GM10266 (cell line): ENCODE measurements at regions not wholly inside any gene's neighbourhood (a gene's known extent, or its start where the extent isn't known, plus 50 kb on each side); places are given as distances from the start of the nearest gene placed in this dataset.

Experiments used
- DNase-seq: peaks from one replicate; pipeline ENCODE4 v3.0.0; 2012; ENCODE audit errors: extremely low spot score
- CTCF ChIP-seq: IDR thresholded peaks from 2 replicates; pipeline ENCODE4 v1.5.1; 2012; ENCODE audit warnings: mild to moderate bottlenecking, low read depth; ENCODE audit not compliant: control insufficient read depth, insufficient read depth; ENCODE audit errors: missing control alignments

- no peak for DNase-seq
- TF ChIP-seq CTCF, result no peak
Observed at GRCh38 chr6:94736236-94736635, 841.1 kb upstream of the MANEA start.

GRCh38 chr6:94735270-94735669 is 842.1 kb upstream of the MANEA start:
- TF ChIP-seq CTCF, result no peak
- DNase-seq, result no peak

- no peak for TF ChIP-seq CTCF
- DNase-seq, result no peak
Observed at GRCh38 chr6:94734751-94735150, 842.6 kb upstream of the MANEA start.

DNA sequence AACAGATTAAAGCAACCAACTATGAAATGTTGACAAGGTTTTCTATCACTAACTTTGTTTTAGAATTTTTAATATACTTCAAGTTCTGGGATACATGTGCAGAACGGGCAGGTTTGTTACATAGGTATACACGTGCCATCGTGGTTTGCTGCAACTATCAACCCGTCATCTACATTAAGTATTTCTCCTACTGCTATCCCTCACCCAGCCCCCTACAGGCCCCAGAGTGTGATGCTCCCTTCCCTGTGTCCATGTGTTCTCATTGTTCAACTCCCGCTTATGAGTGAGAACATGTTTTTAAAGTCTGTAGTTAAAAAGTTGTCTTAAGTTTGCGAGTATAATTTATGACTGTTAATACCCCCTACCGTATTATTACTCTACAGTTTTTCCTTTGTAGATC is 844.3 kb upstream of the MANEA start:
- no peak for TF ChIP-seq CTCF
- DNase-seq, result no peak

DNA sequence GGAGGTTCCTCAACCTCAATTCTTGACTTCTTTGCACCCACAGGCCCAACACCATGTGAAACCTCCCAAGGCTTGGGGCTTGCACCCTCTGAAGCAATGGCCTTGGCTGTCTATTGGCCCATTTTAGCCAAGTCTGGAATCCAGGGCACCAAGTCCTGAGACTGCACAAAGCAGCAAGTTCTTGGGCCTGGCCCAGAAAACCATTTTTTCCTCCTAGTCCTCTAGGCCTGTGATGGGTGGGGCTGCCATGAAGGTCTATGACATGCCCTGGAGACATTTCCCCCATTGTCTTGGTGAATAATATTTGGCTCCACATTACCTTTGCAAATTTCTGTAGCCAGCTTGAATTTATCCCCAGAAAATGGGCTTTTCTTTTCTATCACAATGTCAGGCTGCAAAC is 849.6 kb upstream of the MANEA start:
- no peak for TF ChIP-seq CTCF
- no peak for DNase-seq

DNA sequence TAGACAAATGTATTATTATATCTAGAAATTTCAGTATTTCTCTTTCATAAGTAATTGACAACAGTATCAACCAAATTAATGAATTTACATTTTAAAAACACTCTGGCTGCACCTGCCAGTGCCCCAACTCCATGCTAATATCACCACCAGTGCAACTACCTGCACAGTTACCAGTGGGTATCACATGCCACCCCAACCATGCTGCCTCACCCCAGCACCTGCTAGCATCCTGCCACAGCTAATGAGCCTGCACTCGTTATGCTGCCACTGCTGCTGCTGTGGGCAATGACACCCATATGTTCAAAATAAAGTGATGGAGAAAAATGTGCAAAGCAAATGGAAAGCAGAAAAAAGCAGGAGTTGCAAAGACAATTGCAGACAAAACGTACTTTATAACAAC is 855.9 kb upstream of the MANEA start:
- TF ChIP-seq CTCF, result no peak
- no peak for DNase-seq

- no peak for TF ChIP-seq CTCF
- DNase-seq, result no peak
Observed at GRCh38 chr6:94713446-94713845, 863.9 kb upstream of the MANEA start.
